Psoas muscle (tissue), 7 donors: ENCODE measurements at regions not wholly inside any gene's neighbourhood (a gene's known extent, or its start where the extent isn't known, plus 50 kb on each side); places are given as distances from the start of the nearest gene placed in this dataset.

Source experiments
- ATAC-seq, 4 donors: fragments of 200-7000 bp; cut with Tn5 transposase; one replicate each; pipeline ENCODE4 v1.9.1; 2020; ENCODE audit warnings: moderate library complexity in 3 of 4, mild to moderate bottlenecking in 2 of 4
- DNase-seq, 2 donors: peaks; one replicate each; pipeline ENCODE4 v3.0.0-alpha.2; 2020
- H3K27ac ChIP-seq: fragments of 200-600 bp; one replicate; pipeline ENCODE4 v1.8.0; 2022
- H3K27me3 ChIP-seq, 3 donors: fragments of 200-600 bp in 1 of 3; one replicate each; pipeline versions ENCODE4 v1.6.1 to v1.8.0; 2013 to 2022; ENCODE audit warnings: low read length in 2 of 3, mild to moderate bottlenecking in 2 of 3, moderate library complexity in 1 of 3; ENCODE audit not compliant: insufficient read depth in 3 of 3
- H3K36me3 ChIP-seq, 2 donors: fragments of 200-600 bp in 1 of 2; one replicate each; pipeline versions ENCODE4 v1.6.1 to v1.8.0; 2013 to 2022; ENCODE audit warnings: low read depth in 1 of 2, mild to moderate bottlenecking in 1 of 2, moderate library complexity in 1 of 2; ENCODE audit not compliant: insufficient read depth in 1 of 2
- H3K4me1 ChIP-seq: fragments of 200-600 bp; one replicate; pipeline ENCODE4 v1.8.0; 2022
- H3K4me3 ChIP-seq: fragments of 200-600 bp; one replicate; pipeline ENCODE4 v1.8.0; 2022; ENCODE audit warnings: mild to moderate bottlenecking
- H3K9me3 ChIP-seq: fragments of 200-600 bp; one replicate; pipeline ENCODE4 v1.8.0; 2022
- WGBS, 3 donors: extraction: QIAGEN DNeasy Blood & Tissue Kit; methylation state at CpG; one replicate each; pipeline versions ENCODE4 v1.1.6 to v1.1.7; 2013; 5-methylcytosine and 5-hydroxymethylcytosine counted together
- intact Hi-C, 2 donors: fragments of 100-400 bp; cut with DNase I; formaldehyde crosslinking; loops; one replicate each; pipeline versions ENCODE4 v1.11.0 to v1.14.2; 2022
- TF ChIP-seq, protein P1 (sequence below): fragments of 200-600 bp; IDR thresholded peaks from one replicate; pipeline ENCODE4 v1.8.0; 2022; ENCODE audit warnings: antibody characterized with exemption
- donor health status: healthy with polysubstance abuse.
- donor health status: DM: no; HTN: no; CAD: no; lungs with moderate emphysema.
- donor health status: Bipolar disorder and iron deficiency.
- donor health status: healthy.
- donor health status: DM: yes; HTN: yes; CAD: no.
- donor health status: DM: no; HTN: no; CAD: no.
- donor health status: DM: yes; HTN: yes; CAD: no.

DNA sequence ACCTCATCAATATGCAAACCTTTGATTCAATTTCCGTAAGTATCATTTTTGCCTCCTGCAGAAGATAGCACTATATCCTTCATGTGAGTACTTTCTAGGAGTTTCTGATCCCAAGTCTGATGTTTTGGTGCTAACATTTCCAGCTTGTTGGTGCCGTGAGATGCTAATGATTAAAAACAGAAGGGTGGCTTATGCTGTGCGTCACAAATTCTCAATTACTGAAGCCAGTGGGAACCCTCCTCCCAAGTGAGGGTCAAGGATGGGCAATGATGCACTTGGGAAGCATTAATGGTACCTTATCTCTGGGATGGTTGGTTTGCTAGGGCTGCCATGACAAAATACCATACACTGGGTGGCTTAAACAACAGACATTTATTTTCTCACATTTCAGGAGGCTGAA lies 123.0 kb downstream of the FOXD1 start:
- intact Hi-C loops = no loop called here
- 78 to 86% (median 79%) methylated on average over 3 of the region's 3 CpGs for WGBS, 3 donors
- H3K36me3 ChIP-seq = no peaks in the 10 kb centered on the region
- TF ChIP-seq, protein P1, sequence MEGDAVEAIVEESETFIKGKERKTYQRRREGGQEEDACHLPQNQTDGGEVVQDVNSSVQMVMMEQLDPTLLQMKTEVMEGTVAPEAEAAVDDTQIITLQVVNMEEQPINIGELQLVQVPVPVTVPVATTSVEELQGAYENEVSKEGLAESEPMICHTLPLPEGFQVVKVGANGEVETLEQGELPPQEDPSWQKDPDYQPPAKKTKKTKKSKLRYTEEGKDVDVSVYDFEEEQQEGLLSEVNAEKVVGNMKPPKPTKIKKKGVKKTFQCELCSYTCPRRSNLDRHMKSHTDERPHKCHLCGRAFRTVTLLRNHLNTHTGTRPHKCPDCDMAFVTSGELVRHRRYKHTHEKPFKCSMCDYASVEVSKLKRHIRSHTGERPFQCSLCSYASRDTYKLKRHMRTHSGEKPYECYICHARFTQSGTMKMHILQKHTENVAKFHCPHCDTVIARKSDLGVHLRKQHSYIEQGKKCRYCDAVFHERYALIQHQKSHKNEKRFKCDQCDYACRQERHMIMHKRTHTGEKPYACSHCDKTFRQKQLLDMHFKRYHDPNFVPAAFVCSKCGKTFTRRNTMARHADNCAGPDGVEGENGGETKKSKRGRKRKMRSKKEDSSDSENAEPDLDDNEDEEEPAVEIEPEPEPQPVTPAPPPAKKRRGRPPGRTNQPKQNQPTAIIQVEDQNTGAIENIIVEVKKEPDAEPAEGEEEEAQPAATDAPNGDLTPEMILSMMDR = no peak
- no peaks in the 10 kb centered on the region for H3K9me3 ChIP-seq
- ATAC-seq (no peak), DNase-seq (no peak)
- no peak overlapping the region for H3K4me3 ChIP-seq
- H3K27ac ChIP-seq = no peak overlapping the region
- no peaks in the 10 kb centered on the region for H3K4me1 ChIP-seq
- peaks cover 3 to 22% (median 5%) of the 10 kb centered on the region in 3 donors for H3K27me3 ChIP-seq

DNA sequence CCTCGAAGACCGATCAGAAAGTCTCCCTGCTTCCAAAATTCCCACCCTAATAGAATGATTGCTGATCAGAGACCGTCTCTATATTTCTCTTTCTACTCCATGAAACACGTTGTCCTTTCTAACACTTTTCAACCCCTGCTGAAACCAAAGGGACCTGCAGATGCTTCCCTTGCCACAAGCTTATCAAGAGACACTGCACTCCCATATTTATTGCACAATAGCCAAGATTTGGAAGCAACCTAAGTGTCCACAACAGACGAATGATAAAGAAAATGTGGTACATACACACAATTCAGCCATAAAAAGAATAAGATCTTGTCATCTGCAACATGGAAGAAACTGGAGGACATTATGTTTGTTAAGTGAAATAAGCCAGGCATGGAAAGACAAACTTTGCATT lies 125.1 kb downstream of the FOXD1 start:
- no peak for ATAC-seq
- TF ChIP-seq, protein P1 = no peak
- no peaks in the 10 kb centered on the region for H3K4me1 ChIP-seq
- 70 to 79% (median 77%) methylated on average over 5 of the region's 5 CpGs for WGBS, 3 donors
- no peak overlapping the region for H3K4me3 ChIP-seq
- H3K9me3 ChIP-seq = no peaks in the 10 kb centered on the region
- no peak overlapping the region for H3K27ac ChIP-seq
- intact Hi-C loops = no loop called here
- DNase-seq = no peak
- H3K27me3 ChIP-seq = peaks cover 4 to 19% (median 7%) of the 10 kb centered on the region in 3 donors
- no peaks in the 10 kb centered on the region for H3K36me3 ChIP-seq

DNA sequence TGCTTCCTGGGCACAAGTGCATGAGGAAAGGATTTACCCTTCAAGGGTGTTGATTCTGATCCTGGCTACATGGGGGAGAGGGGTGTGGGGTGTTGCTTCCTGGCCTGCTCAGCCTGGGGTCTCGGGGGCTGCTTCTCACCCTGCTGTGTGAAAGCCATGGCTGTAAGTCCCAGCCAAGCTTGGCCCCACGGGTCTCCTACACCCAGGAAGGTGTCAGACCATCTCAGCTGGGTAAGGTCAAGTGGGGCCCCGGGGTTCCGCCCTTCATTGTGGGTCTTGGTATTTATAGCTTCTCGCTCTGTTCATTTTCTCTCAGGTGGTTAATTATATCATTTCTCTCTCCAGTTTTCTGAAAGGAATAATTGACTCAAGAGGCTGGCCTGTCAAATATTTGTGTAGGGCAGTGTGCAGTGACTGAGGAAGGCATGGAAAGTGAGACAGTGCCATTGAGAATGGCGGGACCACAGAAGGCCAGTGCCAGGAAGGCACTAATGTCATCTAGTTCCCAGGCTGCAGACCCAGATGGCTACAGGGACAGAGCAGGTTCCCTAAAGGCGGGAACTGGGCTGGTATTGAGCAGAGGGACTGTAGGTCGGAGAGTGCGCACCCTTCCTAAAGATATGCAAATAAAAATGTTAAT lies 126.0 kb downstream of the FOXD1 start:
- H3K4me1 ChIP-seq = no peaks in the 10 kb centered on the region
- DNase-seq (no peak), ATAC-seq (no peak)
- no peaks in the 10 kb centered on the region for H3K36me3 ChIP-seq
- H3K27me3 ChIP-seq = peaks cover 6 to 22% (median 8%) of the 10 kb centered on the region in 3 donors
- TF ChIP-seq, protein P1 = no peak
- H3K9me3 ChIP-seq = no peaks in the 10 kb centered on the region
- 77 to 79% (median 79%) methylated on average over 9 of the region's 9 CpGs for WGBS, 3 donors
- intact Hi-C loops = no loop called here
- H3K27ac ChIP-seq = no peak overlapping the region
- H3K4me3 ChIP-seq = no peak overlapping the region

DNA sequence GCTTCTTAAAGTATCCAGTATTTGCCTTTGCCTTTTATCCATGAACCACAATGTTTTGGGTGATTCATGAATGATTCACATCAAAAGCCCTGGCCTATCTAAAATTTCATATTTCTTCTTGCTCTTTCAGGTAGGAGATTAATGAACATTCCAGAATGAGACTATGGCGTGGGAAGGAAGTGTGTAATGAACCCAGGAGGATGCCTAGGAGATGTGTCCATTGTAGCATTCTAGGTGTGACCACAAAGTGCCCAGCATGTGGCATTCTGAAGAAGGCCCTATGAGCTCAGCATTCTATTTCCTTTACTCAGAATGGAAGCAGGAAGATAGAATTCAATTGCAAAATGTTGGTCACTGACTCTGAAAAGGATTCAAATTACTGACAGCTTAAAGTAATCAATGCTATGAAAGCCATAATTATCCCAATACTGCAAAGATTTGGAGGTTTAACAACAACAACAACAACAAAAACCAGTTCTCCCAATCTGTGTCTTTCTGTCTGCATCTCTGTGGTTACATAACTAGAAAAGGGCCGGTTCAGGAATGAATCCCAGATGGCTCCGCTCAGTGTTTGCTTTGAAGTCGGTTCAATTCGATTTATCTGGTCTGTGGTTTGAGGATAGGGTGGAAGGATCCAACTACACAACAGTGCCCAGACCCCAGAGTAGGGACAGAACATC lies 126.7 kb downstream of the FOXD1 start:
- no peaks in the 10 kb centered on the region for H3K4me1 ChIP-seq
- intact Hi-C loops = no loop called here
- TF ChIP-seq, protein P1 = no peak
- no peak overlapping the region for H3K4me3 ChIP-seq
- ATAC-seq (no peak), DNase-seq (no peak)
- H3K27me3 ChIP-seq = peaks cover 6 to 26% (median 8%) of the 10 kb centered on the region in 3 donors
- H3K27ac ChIP-seq = no peak overlapping the region
- H3K36me3 ChIP-seq = no peaks in the 10 kb centered on the region
- no peaks in the 10 kb centered on the region for H3K9me3 ChIP-seq
- WGBS, 3 donors = 44 to 55% (median 45%) methylated on average over 5 of the region's 5 CpGs
